H9 (cell line): ENCODE measurements at regions not wholly inside any gene's neighbourhood (a gene's known extent, or its start where the extent isn't known, plus 50 kb on each side); places are given as distances from the start of the nearest gene placed in this dataset.

Experiments used
- DNase-seq: peaks from one replicate; pipeline ENCODE4 v3.0.0-alpha.2; 2017
- H2AFZ ChIP-seq: one replicate; pipeline ENCODE4 v1.6.1; 2013; ENCODE audit warnings: mild to moderate bottlenecking, low read length, control low read depth, moderate library complexity
- H2AK5ac ChIP-seq: 2 replicates; pipeline ENCODE4 v1.6.1; 2013; ENCODE audit warnings: low read length, control low read depth, mixed read lengths; ENCODE audit not compliant: insufficient read length
- H2BK120ac ChIP-seq: one replicate; pipeline ENCODE4 v1.6.1; 2013; ENCODE audit warnings: low read depth, mild to moderate bottlenecking, low read length, control low read depth, inconsistent platforms; ENCODE audit not compliant: poor library complexity, severe bottlenecking
- H2BK12ac ChIP-seq: 2 replicates; pipeline ENCODE4 v1.6.1; 2013; ENCODE audit warnings: low read length, control low read depth, mixed read lengths, low read depth; ENCODE audit not compliant: insufficient read length
- H2BK15ac ChIP-seq: 2 replicates; pipeline ENCODE4 v1.6.1; 2013; ENCODE audit warnings: low read depth, low read length, control low read depth
- H2BK20ac ChIP-seq: one replicate; pipeline ENCODE4 v1.6.1; 2013; ENCODE audit warnings: low read depth, mild to moderate bottlenecking, low read length, control low read depth, inconsistent platforms; ENCODE audit not compliant: poor library complexity, severe bottlenecking
- H2BK5ac ChIP-seq: 2 replicates; pipeline ENCODE4 v1.6.1; 2013; ENCODE audit warnings: low read length, control low read depth, mixed read lengths; ENCODE audit not compliant: insufficient read length
- H3K14ac ChIP-seq: 2 replicates; pipeline ENCODE4 v1.6.1; 2013; ENCODE audit warnings: low read length, control low read depth; ENCODE audit not compliant: insufficient read depth
- H3K18ac ChIP-seq: 2 replicates; pipeline ENCODE4 v1.6.1; 2013; ENCODE audit warnings: low read depth, mild to moderate bottlenecking, mixed read lengths, low read length, control low read depth; ENCODE audit not compliant: insufficient read length
- H3K23ac ChIP-seq: 2 replicates; pipeline ENCODE4 v1.6.1; 2013; ENCODE audit warnings: low read length, control low read depth, mixed read lengths, low read depth; ENCODE audit not compliant: insufficient read length
- H3K23me2 ChIP-seq: 2 replicates; pipeline ENCODE4 v1.6.1; 2013; ENCODE audit warnings: low read depth, mild to moderate bottlenecking, mixed read lengths, low read length, control low read depth; ENCODE audit not compliant: insufficient read length, poor library complexity, severe bottlenecking
- H3K27ac ChIP-seq: 2 replicates; pipeline ENCODE4 v1.5.1; 2013; ENCODE audit warnings: low read length, control low read depth, mixed read lengths, low read depth; ENCODE audit not compliant: insufficient read length
- H3K27me3 ChIP-seq: 2 replicates; pipeline ENCODE4 v1.6.1; 2013; ENCODE audit warnings: low read length, control low read depth, inconsistent platforms; ENCODE audit not compliant: insufficient read depth
- H3K4ac ChIP-seq: 2 replicates; pipeline ENCODE4 v1.6.1; 2013; ENCODE audit warnings: low read depth, mild to moderate bottlenecking, control low read depth, inconsistent platforms, low read length, moderate library complexity
- H3K4me1 ChIP-seq: 2 replicates; pipeline ENCODE4 v1.6.1; 2013; ENCODE audit warnings: low read length, control low read depth, inconsistent platforms; ENCODE audit not compliant: insufficient read depth
- H3K4me2 ChIP-seq: 2 replicates; pipeline ENCODE4 v1.6.1; 2013; ENCODE audit warnings: low read length, control low read depth, mixed read lengths; ENCODE audit not compliant: insufficient read length, insufficient read depth
- H3K56ac ChIP-seq: 2 replicates; pipeline ENCODE4 v1.6.1; 2013; ENCODE audit warnings: low read depth, mild to moderate bottlenecking, mixed read lengths, low read length, control low read depth; ENCODE audit not compliant: insufficient read length
- H3K79me1 ChIP-seq: 2 replicates; pipeline ENCODE4 v1.6.1; 2013; ENCODE audit warnings: low read depth, mild to moderate bottlenecking, moderate library complexity, low read length, control low read depth, inconsistent platforms; ENCODE audit not compliant: insufficient read depth, poor library complexity, severe bottlenecking
- H3K79me2 ChIP-seq: 2 replicates; pipeline ENCODE4 v1.6.1; 2013; ENCODE audit warnings: low read length, control low read depth, inconsistent platforms; ENCODE audit not compliant: insufficient read depth
- H3K9ac ChIP-seq: 2 replicates; pipeline ENCODE4 v1.6.1; 2013; ENCODE audit warnings: low read length, control low read depth, mixed read lengths; ENCODE audit not compliant: insufficient read length; ENCODE audit errors: extremely low read depth
- H3K9me3 ChIP-seq: one replicate; pipeline ENCODE4 v1.6.1; 2013; ENCODE audit warnings: low read depth, low read length, inconsistent platforms; ENCODE audit not compliant: control insufficient read depth
- H3T11ph ChIP-seq: one replicate; pipeline ENCODE4 v1.6.1; 2013; ENCODE audit warnings: mild to moderate bottlenecking, low read length, control low read depth, inconsistent platforms
- H4K20me1 ChIP-seq: one replicate; pipeline ENCODE4 v1.6.1; 2013; ENCODE audit not compliant: control insufficient read depth, insufficient read length, insufficient read depth
- H4K5ac ChIP-seq: 2 replicates; pipeline ENCODE4 v1.6.1; 2013; ENCODE audit warnings: low read depth, mild to moderate bottlenecking, mixed read lengths, low read length, control low read depth; ENCODE audit not compliant: insufficient read length
- H4K8ac ChIP-seq: replicated peaks from 2 replicates; pipeline ENCODE4 v1.6.1; 2013; ENCODE audit warnings: low read length, control low read depth, mixed read lengths, low read depth; ENCODE audit not compliant: insufficient read length
- H4K91ac ChIP-seq: 2 replicates; pipeline ENCODE4 v1.6.1; 2013; ENCODE audit warnings: low read depth, mild to moderate bottlenecking, moderate library complexity, mixed read lengths, low read length, control low read depth; ENCODE audit not compliant: insufficient read length
- H3K27ac Mint-ChIP-seq, 3 experiments: 2 replicates in 2 of 3; 3 replicates in 1 of 3; pipeline ENCODE4 v1.8.0; 2020 to 2021; ENCODE audit warnings: mixed read lengths in 3 of 3, mild to moderate bottlenecking in 1 of 3, moderate library complexity in 1 of 3
- H3K27me3 Mint-ChIP-seq: 2 replicates; pipeline ENCODE4 v1.8.0; 2021; ENCODE audit warnings: low read depth, mild to moderate bottlenecking, moderate library complexity, mixed read lengths
- H3K36me3 Mint-ChIP-seq, 3 experiments: 2 replicates in 2 of 3; 3 replicates in 1 of 3; pipeline ENCODE4 v1.8.0; 2020 to 2021; ENCODE audit warnings: low read depth in 3 of 3, mixed read lengths in 3 of 3; ENCODE audit not compliant: insufficient read depth in 1 of 3
- H3K4me1 Mint-ChIP-seq, 2 experiments: 2 replicates each; pipeline ENCODE4 v1.8.0; 2020; ENCODE audit warnings: mixed read lengths in 2 of 2
- H3K4me3 Mint-ChIP-seq, 2 experiments: 2 replicates in 1 of 2; 3 replicates in 1 of 2; pipeline ENCODE4 v1.8.0; 2020 to 2021; ENCODE audit warnings: mild to moderate bottlenecking in 2 of 2, mixed read lengths in 2 of 2, moderate library complexity in 1 of 2
- H3K9me3 Mint-ChIP-seq, 2 experiments: 2 replicates in 1 of 2; 3 replicates in 1 of 2; pipeline ENCODE4 v1.8.0; 2020; ENCODE audit warnings: mild to moderate bottlenecking in 2 of 2, mixed read lengths in 2 of 2, moderate library complexity in 1 of 2
- WGBS: extraction: QIAGEN DNeasy Blood & Tissue Kit; methylation state at CpG from one replicate; pipeline ENCODE4 v1.1.7; 2013; ENCODE audit warnings: missing lambda C conversion rate, low lambda C conversion rate, mixed read lengths; ENCODE audit not compliant: insufficient read length; ENCODE audit errors: extremely low coverage; 5-methylcytosine and 5-hydroxymethylcytosine counted together
- TF ChIP-seq, protein P1 (sequence below): fragments of 200-600 bp; sonication (generic); conservative IDR thresholded peaks from 3 replicates; pipeline ENCODE4 v1.8.0; 2021; ENCODE audit warnings: antibody characterized with exemption, mild to moderate bottlenecking

DNA sequence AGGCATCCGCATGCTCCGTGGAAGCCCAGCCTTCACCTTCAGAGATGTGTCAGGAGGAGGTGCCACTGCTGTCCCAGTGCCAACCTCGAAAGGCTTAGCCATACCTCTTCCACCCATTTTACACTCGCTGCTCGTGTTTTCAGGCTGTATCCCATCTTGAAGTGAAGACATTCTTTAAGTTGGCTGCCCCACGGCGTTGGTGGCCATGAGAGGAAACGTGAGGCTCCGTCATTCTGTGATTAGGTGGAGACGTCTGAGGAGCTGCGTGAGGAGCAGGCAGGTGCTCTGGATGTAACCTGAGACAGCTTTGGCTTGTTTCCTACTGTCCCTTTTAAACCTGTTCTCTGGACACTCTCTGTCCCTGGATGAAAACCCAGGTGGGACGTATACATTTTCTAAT, 159.9 kb upstream of the RNF32 start:
- H3K79me1 ChIP-seq, result no peaks in the 10 kb centered on the region
- 0 out of 4 replicates have a peak, but pooled peaks cover 0 to 3% of the 10 kb centered on the region in 2 experiments for H3K4me1 Mint-ChIP-seq

More for the DNA sequence above, 159.9 kb upstream of the RNF32 start:
- no peak overlapping the region for H2BK12ac ChIP-seq
- no peak overlapping the region for H3K27ac Mint-ChIP-seq
- H3K4me3 Mint-ChIP-seq, result no peak overlapping the region
- H3K4me1 ChIP-seq, result no peaks in the 10 kb centered on the region
- TF ChIP-seq, protein P1, sequence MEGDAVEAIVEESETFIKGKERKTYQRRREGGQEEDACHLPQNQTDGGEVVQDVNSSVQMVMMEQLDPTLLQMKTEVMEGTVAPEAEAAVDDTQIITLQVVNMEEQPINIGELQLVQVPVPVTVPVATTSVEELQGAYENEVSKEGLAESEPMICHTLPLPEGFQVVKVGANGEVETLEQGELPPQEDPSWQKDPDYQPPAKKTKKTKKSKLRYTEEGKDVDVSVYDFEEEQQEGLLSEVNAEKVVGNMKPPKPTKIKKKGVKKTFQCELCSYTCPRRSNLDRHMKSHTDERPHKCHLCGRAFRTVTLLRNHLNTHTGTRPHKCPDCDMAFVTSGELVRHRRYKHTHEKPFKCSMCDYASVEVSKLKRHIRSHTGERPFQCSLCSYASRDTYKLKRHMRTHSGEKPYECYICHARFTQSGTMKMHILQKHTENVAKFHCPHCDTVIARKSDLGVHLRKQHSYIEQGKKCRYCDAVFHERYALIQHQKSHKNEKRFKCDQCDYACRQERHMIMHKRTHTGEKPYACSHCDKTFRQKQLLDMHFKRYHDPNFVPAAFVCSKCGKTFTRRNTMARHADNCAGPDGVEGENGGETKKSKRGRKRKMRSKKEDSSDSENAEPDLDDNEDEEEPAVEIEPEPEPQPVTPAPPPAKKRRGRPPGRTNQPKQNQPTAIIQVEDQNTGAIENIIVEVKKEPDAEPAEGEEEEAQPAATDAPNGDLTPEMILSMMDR, result no peak
- no peak overlapping the region for H3K9ac ChIP-seq
- no peak overlapping the region for H3K23ac ChIP-seq
- H3K4me2 ChIP-seq, result no peak overlapping the region
- no peak overlapping the region for H3K56ac ChIP-seq
- H3K36me3 Mint-ChIP-seq, result no peaks in the 10 kb centered on the region
- no peaks in the 10 kb centered on the region for H3K79me2 ChIP-seq
- no peaks in the 10 kb centered on the region for H3K27me3 ChIP-seq
- no CpG with 5 or more reads among the region's 12 CpGs for WGBS
- H3K4ac ChIP-seq, result no peak overlapping the region
- H4K8ac ChIP-seq, result no peak overlapping the region
- no peak overlapping the region for H2BK15ac ChIP-seq
- H4K91ac ChIP-seq, result no peak overlapping the region
- peaks cover 0 to 3% of the 10 kb centered on the region in 2 experiments; a peak in 1 of 5 replicates for H3K9me3 Mint-ChIP-seq
- H2BK20ac ChIP-seq, result no peak overlapping the region
- no peaks in the 10 kb centered on the region for H3K9me3 ChIP-seq
- peaks cover 2% of the 10 kb centered on the region for H3K27me3 Mint-ChIP-seq
- no peak overlapping the region for H2BK5ac ChIP-seq
- H3K14ac ChIP-seq, result no peak overlapping the region
- H3K27ac ChIP-seq, result no peak overlapping the region
- H3K18ac ChIP-seq, result no peak overlapping the region
- no peaks in the 10 kb centered on the region for H3K23me2 ChIP-seq
- H4K5ac ChIP-seq, result no peak overlapping the region
- H2AK5ac ChIP-seq, result no peak overlapping the region
- no peaks in the 10 kb centered on the region for H4K20me1 ChIP-seq
- no peak overlapping the region for H2BK120ac ChIP-seq
- no peak overlapping the region for H2AFZ ChIP-seq
- DNase-seq, result no peak
- no peak overlapping the region for H3T11ph ChIP-seq
